IPS-20b (cell line): ENCODE measurements at regions not wholly inside any gene's neighbourhood (a gene's known extent, or its start where the extent isn't known, plus 50 kb on each side); places are given as distances from the start of the nearest gene placed in this dataset.
"Not testable (repeated sequence)": the region's sequence is repeated elsewhere in the genome, so short reads cannot be mapped to it uniquely, and the experiment has no call there.

Source experiments
- H3K27ac ChIP-seq: one replicate; pipeline ENCODE4 v1.5.1; 2013; ENCODE audit warnings: low read length
- H3K27me3 ChIP-seq: 2 replicates; pipeline ENCODE4 v1.6.1; 2013; ENCODE audit warnings: mild to moderate bottlenecking, low read length, inconsistent platforms; ENCODE audit not compliant: insufficient read depth
- H3K36me3 ChIP-seq: 2 replicates; pipeline ENCODE4 v1.6.1; 2013; ENCODE audit warnings: low read depth, mild to moderate bottlenecking, inconsistent platforms, low read length, moderate library complexity; ENCODE audit not compliant: insufficient read depth
- H3K4me1 ChIP-seq: 2 replicates; pipeline ENCODE4 v1.6.1; 2013; ENCODE audit warnings: mild to moderate bottlenecking, control low read depth, inconsistent platforms, low read length, moderate library complexity; ENCODE audit not compliant: insufficient read depth
- H3K4me3 ChIP-seq: 2 replicates; pipeline ENCODE4 v1.5.1; 2013; ENCODE audit warnings: mild to moderate bottlenecking, low read length, inconsistent platforms
- H3K9ac ChIP-seq: 2 replicates; pipeline ENCODE4 v1.6.1; 2013; ENCODE audit warnings: low read depth, mild to moderate bottlenecking, inconsistent platforms, low read length, moderate library complexity
- H3K9me3 ChIP-seq: 2 replicates; pipeline ENCODE4 v1.6.1; 2013; ENCODE audit warnings: mild to moderate bottlenecking, low read depth, low read length, inconsistent platforms; ENCODE audit not compliant: insufficient read depth

- H3K4me3 ChIP-seq, H3K9me3 ChIP-seq, H3K4me1 ChIP-seq, H3K27ac ChIP-seq, H3K36me3 ChIP-seq, H3K9ac ChIP-seq, H3K27me3 ChIP-seq: not testable (repeated sequence)
Measured at GRCh38 chr13:21272439-21272838, 96.0 kb downstream of the MRPL57 start.

GRCh38 chr13:21274457-21274856 lies 98.0 kb downstream of the MRPL57 start:
- H3K9ac ChIP-seq, H3K9me3 ChIP-seq, H3K27ac ChIP-seq: not testable (repeated sequence)

GRCh38 chr13:21282065-21282464 lies 105.6 kb downstream of the MRPL57 start:
- H3K36me3 ChIP-seq = no peaks in the 10 kb centered on the region
- no peaks in the 10 kb centered on the region for H3K9me3 ChIP-seq
- no peak overlapping the region for H3K9ac ChIP-seq
- no peak overlapping the region for H3K4me3 ChIP-seq
- no peaks in the 10 kb centered on the region for H3K27me3 ChIP-seq
- no peak overlapping the region for H3K27ac ChIP-seq
- H3K4me1 ChIP-seq = peaks cover 4% of the 10 kb centered on the region; the same call in 1 of the 2 replicates

More at GRCh38 chr13:21274457-21274856, 98.0 kb downstream of the MRPL57 start:
- not testable (repeated sequence) for H3K36me3 ChIP-seq, H3K4me1 ChIP-seq, H3K27me3 ChIP-seq, H3K4me3 ChIP-seq

- Histone ChIP-seq H3K36me3 (no peaks in the 10 kb centered on the region), H3K9ac (no peak overlapping the region), H3K9me3 (no peaks in the 10 kb centered on the region), H3K4me3 (no peak overlapping the region), H3K4me1 (no peaks in the 10 kb centered on the region), H3K27ac (no peak overlapping the region), H3K27me3 (no peaks in the 10 kb centered on the region)
Measured at GRCh38 chr13:21287331-21287907, 111.0 kb downstream of the MRPL57 start.

GRCh38 chr13:21289475-21289874 lies 113.0 kb downstream of the MRPL57 start:
- Histone ChIP-seq H3K27me3 (no peaks in the 10 kb centered on the region), H3K9ac (no peak overlapping the region), H3K27ac (no peak overlapping the region), H3K36me3 (no peaks in the 10 kb centered on the region), H3K4me3 (no peak overlapping the region), H3K9me3 (no peaks in the 10 kb centered on the region), H3K4me1 (no peaks in the 10 kb centered on the region)

GRCh38 chr13:21290442-21291002 lies 114.1 kb downstream of the MRPL57 start:
- not testable (repeated sequence) for H3K9ac ChIP-seq, H3K27ac ChIP-seq, H3K4me3 ChIP-seq, H3K9me3 ChIP-seq, H3K4me1 ChIP-seq, H3K36me3 ChIP-seq, H3K27me3 ChIP-seq

GRCh38 chr13:21291840-21292239 lies 115.4 kb downstream of the MRPL57 start:
- H3K9ac ChIP-seq = no peak overlapping the region
- no peaks in the 10 kb centered on the region for H3K9me3 ChIP-seq
- no peak overlapping the region for H3K27ac ChIP-seq
- no peaks in the 10 kb centered on the region for H3K27me3 ChIP-seq
- H3K4me3 ChIP-seq = no peak overlapping the region
- no peaks in the 10 kb centered on the region for H3K36me3 ChIP-seq
- peaks cover 3% of the 10 kb centered on the region; the same call in 1 of the 2 replicates for H3K4me1 ChIP-seq

GRCh38 chr13:21296991-21297390 lies 120.5 kb downstream of the MRPL57 start:
- peak overlapping the region; percentile 49; the same call in 1 of the 2 replicates for H3K9ac ChIP-seq
- not testable (repeated sequence) for H3K27me3 ChIP-seq, H3K4me3 ChIP-seq, H3K9me3 ChIP-seq, H3K36me3 ChIP-seq, H3K4me1 ChIP-seq, H3K27ac ChIP-seq

GRCh38 chr13:21297447-21297846 lies 121.0 kb downstream of the MRPL57 start:
- H3K9ac ChIP-seq = peak overlapping the region; percentile 49; the same call in 1 of the 2 replicates
- H3K27ac ChIP-seq = no peak overlapping the region

GRCh38 chr13:21297914-21298831 lies 121.7 kb downstream of the MRPL57 start:
- H3K4me1 ChIP-seq = peaks cover 9% of the 10 kb centered on the region; the same call in 1 of the 2 replicates
- H3K27ac ChIP-seq = no peak overlapping the region
- H3K27me3 ChIP-seq = no peaks in the 10 kb centered on the region
- peak overlapping the region; percentile 85; the same call in 1 of the 2 replicates for H3K9ac ChIP-seq
- H3K36me3 ChIP-seq = peaks cover 2% of the 10 kb centered on the region; the same call in 1 of the 2 replicates
- peak overlapping the region; percentile 98 for H3K4me3 ChIP-seq
- H3K9me3 ChIP-seq = no peaks in the 10 kb centered on the region

More at GRCh38 chr13:21297447-21297846, 121.0 kb downstream of the MRPL57 start:
- H3K27me3 ChIP-seq = no peaks in the 10 kb centered on the region
- H3K4me3 ChIP-seq = peak overlapping the region; percentile 98; the same call in 1 of the 2 replicates
- no peaks in the 10 kb centered on the region for H3K36me3 ChIP-seq
- peaks cover 9% of the 10 kb centered on the region; the same call in 1 of the 2 replicates for H3K4me1 ChIP-seq
- no peaks in the 10 kb centered on the region for H3K9me3 ChIP-seq

- no peak overlapping the region for H3K4me3 ChIP-seq
- H3K27ac ChIP-seq = no peak overlapping the region
- H3K9ac ChIP-seq = no peak overlapping the region
- no peaks in the 10 kb centered on the region for H3K4me1 ChIP-seq
- H3K36me3 ChIP-seq = peaks cover 4% of the 10 kb centered on the region; the same call in 1 of the 2 replicates
- no peaks in the 10 kb centered on the region for H3K27me3 ChIP-seq
- H3K9me3 ChIP-seq = no peaks in the 10 kb centered on the region
Measured at GRCh38 chr13:21304256-21304655, 127.8 kb downstream of the MRPL57 start.
